ENCODE measurements at regions not wholly inside any gene's neighbourhood (a gene's known extent, or its start where the extent isn't known, plus 50 kb on each side); places are given as distances from the start of the nearest gene placed in this dataset.

GRCh38 chr1:81428998-81429397 is 371.7 kb upstream of the ADGRL2 start:
- Mint-ChIP-seq H3K4me3 (no peak overlapping the region), H3K4me1 (no peaks in the 10 kb centered on the region), H3K36me3 (ENCODE audit: insufficient read depth) (no peaks in the 10 kb centered on the region), H3K27me3 (no peaks in the 10 kb centered on the region), H3K27ac (ENCODE audit: low read depth) (no peak overlapping the region), H3K9me3 (peaks cover 32% of the 10 kb centered on the region)
- no peak for DNase-seq (ENCODE audit: low spot score in 2 of 2)
- no peak for ATAC-seq (replicated peaks; ENCODE audit: extremely low read depth, poor library complexity, severe bottlenecking)

- H3K4me3 Mint-ChIP-seq: no peak overlapping the region
- H3K27me3 Mint-ChIP-seq: no peaks in the 10 kb centered on the region
- H3K4me1 Mint-ChIP-seq: no peaks in the 10 kb centered on the region
- H3K9me3 Mint-ChIP-seq: peaks cover 30% of the 10 kb centered on the region
- H3K27ac Mint-ChIP-seq (ENCODE audit: low read depth): no peak overlapping the region
- no peak for ATAC-seq (replicated peaks; ENCODE audit: extremely low read depth, poor library complexity, severe bottlenecking)
- no peak for DNase-seq (ENCODE audit: low spot score in 2 of 2)
- no peaks in the 10 kb centered on the region for H3K36me3 Mint-ChIP-seq (ENCODE audit: insufficient read depth)
Observed at GRCh38 chr1:81424816-81425215, 375.9 kb upstream of the ADGRL2 start.

GRCh38 chr1:81424061-81424460 is 376.7 kb upstream of the ADGRL2 start:
- H3K27ac Mint-ChIP-seq (ENCODE audit: low read depth): no peak overlapping the region
- H3K27me3 Mint-ChIP-seq: no peaks in the 10 kb centered on the region
- ATAC-seq (replicated peaks; ENCODE audit: extremely low read depth, poor library complexity, severe bottlenecking) (no peak), DNase-seq (ENCODE audit: low spot score in 2 of 2) (no peak)
- peaks cover 22% of the 10 kb centered on the region for H3K9me3 Mint-ChIP-seq
- H3K4me3 Mint-ChIP-seq: no peak overlapping the region
- no peaks in the 10 kb centered on the region for H3K36me3 Mint-ChIP-seq (ENCODE audit: insufficient read depth)
- no peaks in the 10 kb centered on the region for H3K4me1 Mint-ChIP-seq

GRCh38 chr1:81420760-81421159 is 380.0 kb upstream of the ADGRL2 start:
- DNase-seq (ENCODE audit: low spot score in 2 of 2) (no peak), ATAC-seq (replicated peaks; ENCODE audit: extremely low read depth, poor library complexity, severe bottlenecking) (no peak)
- no peak overlapping the region for H3K27ac Mint-ChIP-seq (ENCODE audit: low read depth)
- no peaks in the 10 kb centered on the region for H3K4me1 Mint-ChIP-seq
- H3K36me3 Mint-ChIP-seq (ENCODE audit: insufficient read depth): no peaks in the 10 kb centered on the region
- H3K9me3 Mint-ChIP-seq: no peaks in the 10 kb centered on the region
- no peaks in the 10 kb centered on the region for H3K27me3 Mint-ChIP-seq
- no peak overlapping the region for H3K4me3 Mint-ChIP-seq

- Mint-ChIP-seq H3K27me3 (no peaks in the 10 kb centered on the region), H3K9me3 (peaks cover 5% of the 10 kb centered on the region), H3K4me3 (no peak overlapping the region), H3K4me1 (no peaks in the 10 kb centered on the region), H3K27ac (ENCODE audit: low read depth) (no peak overlapping the region), H3K36me3 (ENCODE audit: insufficient read depth) (no peaks in the 10 kb centered on the region)
- DNase-seq (ENCODE audit: low spot score in 2 of 2): no peak
- ATAC-seq (replicated peaks; ENCODE audit: extremely low read depth, poor library complexity, severe bottlenecking): no peak
Observed at GRCh38 chr1:81414488-81415015, 386.2 kb upstream of the ADGRL2 start.

GRCh38 chr1:81412954-81413353 is 387.8 kb upstream of the ADGRL2 start:
- no peaks in the 10 kb centered on the region for H3K36me3 Mint-ChIP-seq (ENCODE audit: insufficient read depth)
- DNase-seq (ENCODE audit: low spot score in 2 of 2) (no peak), ATAC-seq (replicated peaks; ENCODE audit: extremely low read depth, poor library complexity, severe bottlenecking) (no peak)
- no peak overlapping the region for H3K4me3 Mint-ChIP-seq
- H3K27me3 Mint-ChIP-seq: no peaks in the 10 kb centered on the region
- no peak overlapping the region for H3K27ac Mint-ChIP-seq (ENCODE audit: low read depth)
- H3K4me1 Mint-ChIP-seq: no peaks in the 10 kb centered on the region
- peaks cover 5% of the 10 kb centered on the region for H3K9me3 Mint-ChIP-seq

GRCh38 chr1:81410941-81411340 is 389.8 kb upstream of the ADGRL2 start:
- Mint-ChIP-seq H3K27me3 (no peaks in the 10 kb centered on the region), H3K4me1 (no peaks in the 10 kb centered on the region), H3K27ac (ENCODE audit: low read depth) (no peak overlapping the region), H3K36me3 (ENCODE audit: insufficient read depth) (no peaks in the 10 kb centered on the region), H3K9me3 (peaks cover 11% of the 10 kb centered on the region), H3K4me3 (no peak overlapping the region)
- ATAC-seq (replicated peaks; ENCODE audit: extremely low read depth, poor library complexity, severe bottlenecking) (no peak), DNase-seq (ENCODE audit: low spot score in 2 of 2) (no peak)

GRCh38 chr1:81410351-81410750 is 390.4 kb upstream of the ADGRL2 start:
- Mint-ChIP-seq H3K27me3 (no peaks in the 10 kb centered on the region), H3K27ac (ENCODE audit: low read depth) (no peak overlapping the region), H3K36me3 (ENCODE audit: insufficient read depth) (no peaks in the 10 kb centered on the region), H3K9me3 (peaks cover 11% of the 10 kb centered on the region), H3K4me1 (no peaks in the 10 kb centered on the region), H3K4me3 (no peak overlapping the region)
- no peak for DNase-seq (ENCODE audit: low spot score in 2 of 2)
- no peak for ATAC-seq (replicated peaks; ENCODE audit: extremely low read depth, poor library complexity, severe bottlenecking)

GRCh38 chr1:81409780-81410274 is 390.9 kb upstream of the ADGRL2 start:
- Mint-ChIP-seq H3K27ac (ENCODE audit: low read depth) (no peak overlapping the region), H3K9me3 (peaks cover 12% of the 10 kb centered on the region), H3K36me3 (ENCODE audit: insufficient read depth) (no peaks in the 10 kb centered on the region), H3K27me3 (no peaks in the 10 kb centered on the region), H3K4me1 (no peaks in the 10 kb centered on the region), H3K4me3 (no peak overlapping the region)
- no peak for ATAC-seq (replicated peaks; ENCODE audit: extremely low read depth, poor library complexity, severe bottlenecking)
- DNase-seq (ENCODE audit: low spot score in 2 of 2): no peak

GRCh38 chr1:81409262-81409661 is 391.5 kb upstream of the ADGRL2 start:
- no peak for ATAC-seq (replicated peaks; ENCODE audit: extremely low read depth, poor library complexity, severe bottlenecking)

GRCh38 chr1:81408419-81408818 is 392.3 kb upstream of the ADGRL2 start:
- peaks cover 17% of the 10 kb centered on the region for H3K9me3 Mint-ChIP-seq
- ATAC-seq (replicated peaks; ENCODE audit: extremely low read depth, poor library complexity, severe bottlenecking) (no peak), DNase-seq (ENCODE audit: low spot score in 2 of 2) (no peak)
- H3K27ac Mint-ChIP-seq (ENCODE audit: low read depth): no peak overlapping the region
- no peaks in the 10 kb centered on the region for H3K36me3 Mint-ChIP-seq (ENCODE audit: insufficient read depth)
- H3K27me3 Mint-ChIP-seq: no peaks in the 10 kb centered on the region
- no peaks in the 10 kb centered on the region for H3K4me1 Mint-ChIP-seq
- no peak overlapping the region for H3K4me3 Mint-ChIP-seq

More at GRCh38 chr1:81409262-81409661, 391.5 kb upstream of the ADGRL2 start:
- Mint-ChIP-seq H3K9me3 (peaks cover 17% of the 10 kb centered on the region), H3K4me3 (no peak overlapping the region), H3K4me1 (no peaks in the 10 kb centered on the region), H3K27me3 (no peaks in the 10 kb centered on the region), H3K27ac (ENCODE audit: low read depth) (no peak overlapping the region), H3K36me3 (ENCODE audit: insufficient read depth) (no peaks in the 10 kb centered on the region)
- no peak for DNase-seq (ENCODE audit: low spot score in 2 of 2)

- Mint-ChIP-seq H3K27ac (ENCODE audit: low read depth) (no peak overlapping the region), H3K4me1 (no peaks in the 10 kb centered on the region), H3K9me3 (peaks cover 13% of the 10 kb centered on the region), H3K4me3 (no peak overlapping the region), H3K36me3 (ENCODE audit: insufficient read depth) (no peaks in the 10 kb centered on the region), H3K27me3 (no peaks in the 10 kb centered on the region)
- ATAC-seq (replicated peaks; ENCODE audit: extremely low read depth, poor library complexity, severe bottlenecking): no peak
- no peak for DNase-seq (ENCODE audit: low spot score in 2 of 2)
Observed at GRCh38 chr1:81407000-81407821, 393.5 kb upstream of the ADGRL2 start.

- Mint-ChIP-seq H3K36me3 (ENCODE audit: insufficient read depth) (no peaks in the 10 kb centered on the region), H3K4me3 (no peak overlapping the region), H3K27me3 (no peaks in the 10 kb centered on the region), H3K4me1 (no peaks in the 10 kb centered on the region), H3K9me3 (peaks cover 12% of the 10 kb centered on the region), H3K27ac (ENCODE audit: low read depth) (no peak overlapping the region)
- DNase-seq (ENCODE audit: low spot score in 2 of 2) (no peak), ATAC-seq (replicated peaks; ENCODE audit: extremely low read depth, poor library complexity, severe bottlenecking) (no peak)
Observed at GRCh38 chr1:81406292-81406999, 394.3 kb upstream of the ADGRL2 start.

Data from central memory CD8-positive, alpha-beta T cell (primary cell).